ENCODE measurements at regions not wholly inside any gene's neighbourhood (a gene's known extent, or its start where the extent isn't known, plus 50 kb on each side); places are given as distances from the start of the nearest gene placed in this dataset.

GRCh38 chr11:109165035-109165434 is 257.0 kb upstream of the C11orf87 start:
- no peak for DNase-seq (ENCODE audit: low spot score)

GRCh38 chr11:109166441-109166840 is 255.5 kb upstream of the C11orf87 start:
- no peak for DNase-seq (ENCODE audit: low spot score)

DNA sequence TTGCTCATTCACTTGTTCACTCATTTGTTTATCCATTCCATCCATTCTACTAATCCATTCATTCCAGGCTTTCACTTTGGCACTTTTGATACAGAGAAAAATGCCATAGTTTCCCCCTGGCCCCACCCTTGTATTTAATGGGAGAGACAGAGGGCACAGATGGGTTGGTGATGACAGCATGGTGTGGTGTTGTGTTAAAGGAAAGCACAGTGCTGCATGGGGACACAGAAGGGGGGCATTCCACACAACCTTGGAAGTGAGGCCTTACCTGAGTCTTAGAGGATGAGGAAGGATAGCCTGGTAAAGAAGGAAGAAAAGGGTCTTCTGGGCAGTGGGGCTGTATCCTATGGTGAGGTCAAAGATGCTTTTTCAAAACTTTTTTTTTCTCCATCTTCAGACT is 248.5 kb upstream of the C11orf87 start:
- DNase-seq (ENCODE audit: low spot score), result no peak

DNA sequence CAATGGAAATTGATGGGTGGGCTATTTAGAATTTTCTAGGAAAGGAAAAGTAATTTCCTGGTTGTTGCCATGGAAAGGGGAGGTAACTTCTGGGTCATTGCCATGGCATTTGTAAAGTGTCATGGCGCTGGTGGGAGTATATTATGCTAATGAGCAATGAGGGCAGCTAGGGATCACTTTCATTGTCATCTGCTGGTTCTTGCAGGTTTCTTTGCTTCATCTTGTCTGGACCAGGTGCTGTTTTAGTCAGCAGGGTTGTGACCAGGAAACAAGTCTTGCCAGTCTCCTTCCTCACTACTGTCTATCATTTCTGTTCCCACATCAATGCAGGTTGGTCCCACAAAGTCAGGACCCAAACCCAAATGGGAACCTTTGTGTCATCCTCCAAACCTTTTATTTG is 237.6 kb upstream of the C11orf87 start:
- DNase-seq (ENCODE audit: low spot score), result no peak

GRCh38 chr11:109192864-109193263 is 229.1 kb upstream of the C11orf87 start:
- DNase-seq (ENCODE audit: low spot score), result no peak

- DNase-seq (ENCODE audit: low spot score), result no peak
These were observed 228.1 kb upstream of the C11orf87 start for GRCh38 chr11:109193880-109194279.

- no peak for DNase-seq (ENCODE audit: low spot score)
These were observed 226.0 kb upstream of the C11orf87 start for GRCh38 chr11:109196016-109196415.

DNA sequence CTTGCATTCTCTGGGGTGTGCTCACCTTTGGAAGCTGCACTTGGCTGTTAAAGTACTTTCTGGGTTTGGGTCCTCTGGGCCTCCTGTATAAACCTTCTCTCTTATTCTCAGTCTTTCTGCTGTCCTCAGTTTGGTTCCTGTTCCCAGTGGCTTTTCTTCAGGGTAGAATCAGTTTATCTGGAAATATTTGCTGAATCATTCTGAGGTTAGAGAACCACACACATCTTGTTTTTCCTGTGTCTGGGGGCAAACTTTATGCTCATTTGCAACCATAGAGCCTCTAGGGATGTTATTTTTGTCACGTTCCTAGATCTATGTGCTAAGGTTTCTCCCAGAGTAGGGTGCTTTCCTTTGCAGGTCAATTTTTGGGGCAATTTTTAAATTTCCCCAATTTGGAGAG is 224.3 kb upstream of the C11orf87 start:
- DNase-seq (ENCODE audit: low spot score), result no peak

DNA sequence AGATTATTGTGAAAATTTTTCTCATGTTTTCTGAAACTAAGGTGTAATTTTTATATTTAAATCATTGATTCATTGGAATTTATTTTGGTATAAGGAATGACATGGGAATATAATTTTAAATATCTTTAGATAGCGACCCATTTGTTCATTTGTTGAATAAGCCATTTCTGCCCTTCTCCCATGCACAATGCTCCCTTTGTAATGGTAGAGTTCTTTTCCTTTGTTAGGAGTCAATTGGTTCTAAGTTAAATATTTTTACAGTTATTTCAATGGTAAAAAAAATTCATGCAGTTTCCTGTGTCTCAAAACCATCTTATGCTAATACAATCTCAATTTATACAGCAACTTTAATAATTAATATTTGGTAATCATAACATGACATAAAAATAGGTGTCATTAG is 218.8 kb upstream of the C11orf87 start:
- no peak for DNase-seq (ENCODE audit: low spot score)

DNA sequence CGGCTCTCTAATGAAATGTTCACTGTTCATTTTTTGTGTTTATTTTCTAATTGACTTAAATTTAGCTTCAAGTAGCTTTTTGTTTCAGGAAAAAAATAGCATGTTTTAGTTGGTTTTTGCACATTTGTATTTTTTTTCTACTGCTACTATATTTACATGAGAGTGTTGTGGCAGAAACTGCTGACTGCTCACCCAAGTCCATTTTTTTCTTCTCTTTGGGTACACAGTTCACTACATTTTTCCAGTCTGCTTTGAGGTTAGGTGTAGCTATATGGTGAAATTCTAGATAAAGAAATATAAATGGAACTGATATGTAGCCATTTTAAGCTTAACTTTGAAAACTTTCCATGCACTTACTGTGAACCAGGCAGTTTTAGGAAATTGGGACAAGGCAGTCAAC is 216.7 kb upstream of the C11orf87 start:
- DNase-seq (ENCODE audit: low spot score), result no peak

GRCh38 chr11:109208121-109208520 is 213.9 kb upstream of the C11orf87 start:
- no peak for DNase-seq (ENCODE audit: low spot score)

- no peak for DNase-seq (ENCODE audit: low spot score)
These were observed 212.4 kb upstream of the C11orf87 start for GRCh38 chr11:109209572-109209971.

- no peak for DNase-seq (ENCODE audit: low spot score)
These were observed 200.8 kb upstream of the C11orf87 start for GRCh38 chr11:109221190-109221589.

DNA sequence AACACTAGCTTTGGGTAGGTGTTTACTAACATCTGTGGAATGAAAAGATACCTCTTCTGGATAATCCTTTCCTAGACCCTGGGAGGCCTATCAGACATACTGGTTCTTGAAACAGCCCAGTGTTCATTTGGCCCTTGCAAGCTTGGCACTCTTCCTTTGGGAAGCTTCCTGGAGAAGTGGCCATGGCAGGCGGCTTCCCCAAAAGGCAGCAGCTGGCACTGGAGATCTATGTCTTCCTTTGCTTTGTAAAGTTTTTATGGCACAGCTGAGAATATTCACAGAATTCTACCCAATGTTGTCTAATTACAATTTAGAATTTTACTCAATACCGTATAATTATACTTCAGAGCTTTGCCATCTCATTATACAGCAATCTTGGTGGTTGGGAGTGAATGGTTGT is 199.2 kb upstream of the C11orf87 start:
- DNase-seq (ENCODE audit: low spot score), result no peak

DNA sequence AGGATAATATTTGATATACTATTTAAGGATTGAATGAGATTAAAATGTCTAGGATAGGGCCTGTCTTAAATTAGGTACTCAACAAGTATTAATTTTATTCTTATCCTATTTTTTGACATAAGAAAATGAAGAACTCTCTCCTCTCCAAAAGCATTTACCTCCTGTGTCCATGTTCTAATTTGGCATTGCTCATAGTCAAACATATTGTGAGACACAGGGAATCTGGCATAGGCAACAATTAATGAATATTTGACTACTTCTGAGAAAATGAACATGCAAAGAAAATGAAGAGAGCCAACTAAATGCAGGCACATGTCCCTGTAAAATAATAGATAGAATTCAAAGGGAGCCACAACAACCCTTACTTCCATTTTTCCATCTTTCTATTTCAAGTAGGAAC is 198.5 kb upstream of the C11orf87 start:
- DNase-seq (ENCODE audit: low spot score), result no peak

DNA sequence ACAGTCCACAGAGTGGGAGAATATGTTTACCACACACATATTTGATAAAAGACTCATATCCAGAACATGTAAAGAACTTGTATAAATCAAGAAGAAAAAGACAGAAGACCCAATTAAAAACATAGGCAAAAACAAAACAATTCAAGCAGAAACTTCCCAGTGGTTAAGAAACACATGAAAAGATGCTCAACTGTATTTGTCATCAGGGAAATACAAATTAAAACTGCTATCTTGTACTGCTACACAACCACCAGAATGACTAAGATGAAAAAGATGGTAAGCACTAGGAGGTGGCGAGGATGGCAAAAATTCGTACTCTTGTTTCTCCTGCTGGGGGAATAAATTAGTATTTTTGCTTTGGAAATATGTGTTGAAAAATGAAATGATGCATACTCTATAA is 192.3 kb upstream of the C11orf87 start:
- no peak for DNase-seq (ENCODE audit: low spot score)

GRCh38 chr11:109236188-109236587 is 185.8 kb upstream of the C11orf87 start:
- no peak for DNase-seq (ENCODE audit: low spot score)

- DNase-seq (ENCODE audit: low spot score), result no peak
These were observed 185.3 kb upstream of the C11orf87 start for GRCh38 chr11:109236696-109237095.

DNA sequence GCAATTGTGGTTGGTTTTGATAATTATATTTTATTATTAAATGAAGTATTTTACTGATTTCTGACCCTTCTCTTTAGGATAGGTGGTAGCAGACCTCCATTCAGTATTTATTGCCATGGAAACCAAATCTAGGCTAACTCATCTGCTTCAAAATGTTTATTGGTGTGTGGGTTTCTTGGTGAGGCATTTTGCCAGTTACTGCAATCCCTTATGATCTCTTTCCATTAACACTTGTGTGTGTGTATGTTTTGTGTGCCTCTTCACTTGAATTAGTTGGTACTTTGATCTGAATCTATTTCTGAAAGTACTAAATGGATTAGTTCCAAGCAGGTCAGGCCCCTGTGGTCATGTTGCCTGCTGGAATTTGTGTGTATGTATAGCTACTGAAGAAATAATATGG is 184.4 kb upstream of the C11orf87 start:
- no peak for DNase-seq (ENCODE audit: low spot score)

DNA sequence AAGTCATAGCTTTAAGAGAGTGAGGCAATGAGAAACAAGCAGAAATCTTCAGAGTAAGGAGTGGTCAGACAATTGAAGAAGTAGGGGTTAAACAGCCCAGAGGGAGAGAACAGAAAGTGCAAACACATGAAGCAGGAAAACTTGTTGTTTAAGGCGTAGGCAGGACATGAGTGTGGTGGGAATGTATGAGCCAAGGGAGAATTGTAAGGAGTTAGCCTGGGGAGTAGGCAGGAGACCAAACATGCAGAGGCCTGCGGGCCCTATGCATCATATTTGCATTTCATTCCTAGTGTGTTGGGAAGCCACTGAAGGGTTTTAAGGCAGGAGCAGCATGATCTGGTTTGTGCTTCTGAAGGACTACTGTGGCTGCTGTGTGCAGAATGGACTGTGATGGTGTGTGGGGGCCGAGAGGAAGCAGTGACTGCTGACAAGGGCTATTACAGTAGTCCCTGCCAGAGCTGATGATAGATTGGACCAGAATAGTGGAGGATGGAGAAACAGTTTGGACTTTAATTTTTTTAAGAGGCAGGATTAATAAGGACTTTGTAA is 179.9 kb upstream of the C11orf87 start:
- no peak for DNase-seq (ENCODE audit: low spot score)

- DNase-seq (ENCODE audit: low spot score), result no peak
These were observed 174.9 kb upstream of the C11orf87 start for GRCh38 chr11:109247071-109247470.

DNA sequence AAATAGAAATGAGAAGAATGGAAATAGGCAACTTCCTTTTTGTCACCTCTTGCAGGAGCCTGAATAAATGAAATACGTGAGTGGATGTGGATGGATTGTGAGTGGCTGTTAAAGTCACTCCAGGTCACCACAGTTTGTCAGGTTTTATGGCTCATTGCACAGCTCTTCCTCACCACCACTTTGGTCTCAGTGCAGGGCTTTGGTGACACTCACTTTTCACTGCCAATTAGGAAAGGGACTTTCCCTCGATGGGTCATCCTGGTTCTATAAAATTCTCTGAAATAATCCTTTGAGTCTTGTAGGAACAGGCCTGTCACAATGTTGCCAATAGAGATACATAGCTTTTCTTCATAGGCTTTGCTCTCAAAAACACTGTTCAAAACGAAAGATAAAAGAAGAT is 172.4 kb upstream of the C11orf87 start:
- DNase-seq (ENCODE audit: low spot score), result no peak

GRCh38 chr11:109251230-109251629 is 170.8 kb upstream of the C11orf87 start:
- DNase-seq (ENCODE audit: low spot score), result no peak

- DNase-seq (ENCODE audit: low spot score), result no peak
These were observed 157.9 kb upstream of the C11orf87 start for GRCh38 chr11:109264128-109264527.
